ENCODE measurements at regions not wholly inside any gene's neighbourhood (a gene's known extent, or its start where the extent isn't known, plus 50 kb on each side); places are given as distances from the start of the nearest gene placed in this dataset.

DNA sequence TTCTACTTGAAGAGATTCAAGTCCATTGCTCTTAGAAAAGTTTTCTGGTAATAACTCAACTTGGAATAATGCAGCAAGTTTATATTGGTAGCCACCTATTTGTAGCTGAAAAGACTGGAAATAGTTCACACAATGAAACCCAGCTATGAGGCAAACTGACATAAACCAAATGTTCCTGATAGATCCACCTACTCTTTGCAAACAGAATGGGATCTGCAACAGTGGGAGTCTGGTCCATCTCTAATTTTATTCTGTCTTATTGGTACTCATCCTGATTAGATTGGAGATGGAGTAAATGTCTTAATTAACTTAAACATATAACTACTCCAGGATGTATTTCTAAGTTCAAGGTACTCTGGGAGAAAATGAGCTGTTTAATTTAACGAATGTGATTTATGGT is 438.0 kb downstream of the OLFM4 start:
- TF ChIP-seq POLR2A (IDR thresholded peaks at IDR 0.05) (no peak), CTCF (IDR thresholded peaks at IDR 0.05) (no peak)

Data from uterus (tissue), 2 donors.